ENCODE measurements at regions not wholly inside any gene's neighbourhood (a gene's known extent, or its start where the extent isn't known, plus 50 kb on each side); places are given as distances from the start of the nearest gene placed in this dataset.

DNA sequence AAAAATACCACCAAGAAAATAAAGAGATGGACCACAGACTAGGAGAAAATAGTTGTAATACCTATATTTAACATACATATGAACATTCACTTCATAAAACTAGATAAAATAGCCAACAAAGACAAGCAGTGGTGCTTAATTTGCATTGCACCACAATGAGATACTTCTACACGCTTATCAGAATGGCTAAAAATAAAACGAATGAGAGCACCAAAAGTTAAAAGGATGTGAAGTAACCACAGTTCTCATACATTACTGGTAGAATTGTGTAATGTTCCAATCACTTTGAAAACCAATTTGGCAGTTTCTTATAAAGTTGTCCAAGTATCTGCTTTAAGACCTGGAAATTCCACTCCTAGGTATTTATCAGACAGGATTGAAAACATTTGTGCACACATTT is 198.9 kb upstream of the SGCD start:
- H3K4me3 ChIP-seq (ENCODE audit: low read depth, low read length), result no peak overlapping the region
- DNase-seq (ENCODE audit: low read depth), result no peak
- TF ChIP-seq, protein P1, sequence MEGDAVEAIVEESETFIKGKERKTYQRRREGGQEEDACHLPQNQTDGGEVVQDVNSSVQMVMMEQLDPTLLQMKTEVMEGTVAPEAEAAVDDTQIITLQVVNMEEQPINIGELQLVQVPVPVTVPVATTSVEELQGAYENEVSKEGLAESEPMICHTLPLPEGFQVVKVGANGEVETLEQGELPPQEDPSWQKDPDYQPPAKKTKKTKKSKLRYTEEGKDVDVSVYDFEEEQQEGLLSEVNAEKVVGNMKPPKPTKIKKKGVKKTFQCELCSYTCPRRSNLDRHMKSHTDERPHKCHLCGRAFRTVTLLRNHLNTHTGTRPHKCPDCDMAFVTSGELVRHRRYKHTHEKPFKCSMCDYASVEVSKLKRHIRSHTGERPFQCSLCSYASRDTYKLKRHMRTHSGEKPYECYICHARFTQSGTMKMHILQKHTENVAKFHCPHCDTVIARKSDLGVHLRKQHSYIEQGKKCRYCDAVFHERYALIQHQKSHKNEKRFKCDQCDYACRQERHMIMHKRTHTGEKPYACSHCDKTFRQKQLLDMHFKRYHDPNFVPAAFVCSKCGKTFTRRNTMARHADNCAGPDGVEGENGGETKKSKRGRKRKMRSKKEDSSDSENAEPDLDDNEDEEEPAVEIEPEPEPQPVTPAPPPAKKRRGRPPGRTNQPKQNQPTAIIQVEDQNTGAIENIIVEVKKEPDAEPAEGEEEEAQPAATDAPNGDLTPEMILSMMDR (conservative IDR thresholded peaks at IDR 0.05; ENCODE audit: low read depth, low read length), result no peak

DNA sequence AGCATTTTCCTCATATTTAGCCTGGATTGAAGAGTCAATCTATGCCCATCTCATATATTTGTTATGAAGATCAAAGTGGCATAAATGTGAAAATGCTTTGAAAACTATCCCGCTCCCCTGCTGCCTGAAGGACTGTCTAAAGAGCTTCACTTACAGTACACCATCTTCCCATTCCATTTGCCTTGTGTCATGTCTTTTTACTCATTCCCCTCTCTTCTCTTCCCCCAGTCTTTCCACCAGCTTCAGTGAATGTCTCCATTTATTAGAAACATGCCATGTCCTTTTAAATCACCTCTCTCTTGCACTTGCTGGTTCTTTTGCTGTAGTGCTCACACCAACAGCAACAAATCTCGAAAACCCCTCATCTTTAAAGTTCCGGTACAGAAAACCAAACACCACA is 192.7 kb upstream of the SGCD start:
- no peak for DNase-seq (ENCODE audit: low read depth)
- TF ChIP-seq, protein P1 (conservative IDR thresholded peaks at IDR 0.05; ENCODE audit: low read depth, low read length), result no peak
- no peak overlapping the region for H3K4me3 ChIP-seq (ENCODE audit: low read depth, low read length)

DNA sequence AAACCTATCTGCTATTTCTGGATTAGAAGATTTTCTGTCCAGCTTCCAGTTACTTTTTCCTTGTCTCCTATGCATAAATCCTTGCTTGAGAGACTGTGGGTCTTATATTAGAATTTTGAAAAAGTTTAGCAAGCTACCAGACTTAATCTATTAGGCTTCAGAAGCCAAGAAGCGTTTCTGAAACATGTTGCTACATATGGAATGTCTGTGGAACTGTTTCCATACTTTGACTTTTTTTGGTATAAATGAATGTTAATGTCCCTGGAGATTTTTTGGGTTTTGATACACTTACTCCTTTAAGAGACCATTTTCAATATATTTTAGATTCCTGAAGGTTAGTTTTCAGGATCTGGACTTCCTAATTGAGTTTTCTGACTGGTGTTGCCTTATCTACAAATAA is 191.4 kb upstream of the SGCD start:
- H3K4me3 ChIP-seq (ENCODE audit: low read depth, low read length), result no peak overlapping the region
- TF ChIP-seq, protein P1 (conservative IDR thresholded peaks at IDR 0.05; ENCODE audit: low read depth, low read length), result no peak
- DNase-seq (ENCODE audit: low read depth), result no peak

DNA sequence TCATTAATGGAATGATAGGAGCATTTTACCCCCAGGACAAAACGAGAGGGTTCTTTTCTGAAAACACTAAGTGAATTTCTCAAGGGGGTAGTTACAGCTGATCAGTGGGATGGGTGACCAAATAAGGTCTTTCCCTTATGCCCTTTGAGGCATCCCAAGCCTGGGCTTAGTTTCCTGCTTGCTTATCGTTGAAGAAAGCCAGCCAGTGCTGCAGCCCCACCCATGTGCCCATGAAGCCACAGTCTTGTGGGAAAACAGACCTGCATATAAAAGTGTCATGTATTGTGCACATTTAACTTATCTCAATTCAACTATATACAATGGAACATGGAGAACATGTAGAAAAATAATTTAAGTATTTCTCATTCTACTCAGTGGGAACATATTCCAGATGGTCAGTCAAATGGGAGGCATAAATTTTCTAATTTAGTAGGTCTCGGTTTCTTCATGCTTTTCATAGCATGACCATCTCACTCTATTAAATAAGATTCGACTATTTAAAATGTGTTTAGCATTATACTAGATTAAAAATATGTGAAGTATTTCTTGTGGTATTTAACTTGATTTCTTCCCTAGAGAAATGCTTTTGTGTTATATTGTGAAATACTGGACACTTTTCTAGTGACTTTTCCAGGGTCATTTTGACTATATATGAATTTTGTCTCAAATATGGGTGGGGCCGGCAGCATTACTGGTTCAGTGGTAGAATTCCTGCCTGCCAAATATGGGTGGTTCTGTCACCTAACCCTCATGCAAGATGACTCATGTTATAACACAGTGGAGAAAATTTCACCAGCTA is 189.7 kb upstream of the SGCD start:
- no peak for DNase-seq (ENCODE audit: low read depth)
- H3K4me3 ChIP-seq (ENCODE audit: low read depth, low read length), result no peak overlapping the region
- TF ChIP-seq, protein P1 (conservative IDR thresholded peaks at IDR 0.05; ENCODE audit: low read depth, low read length), result no peak

DNA sequence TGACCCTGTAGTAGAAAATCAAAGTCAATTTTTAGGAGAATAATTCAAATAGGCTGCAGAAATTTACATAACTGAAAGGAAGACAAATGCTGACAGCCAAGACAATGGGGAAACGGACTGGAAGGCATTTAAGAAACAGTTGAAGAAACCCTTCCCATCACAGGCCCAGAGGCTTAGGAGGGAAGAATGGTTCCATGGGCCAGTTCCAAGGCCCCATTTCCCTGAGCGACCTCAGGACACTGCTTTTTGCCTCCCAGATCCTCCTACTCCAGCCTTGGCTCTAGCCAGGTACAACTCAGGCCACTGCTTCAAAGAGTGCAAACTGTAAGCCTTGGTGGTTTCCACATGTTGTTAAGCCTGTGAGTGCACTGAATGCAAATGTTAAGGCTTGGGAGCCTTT is 184.1 kb upstream of the SGCD start:
- DNase-seq (ENCODE audit: low read depth), result no peak
- TF ChIP-seq, protein P1 (conservative IDR thresholded peaks at IDR 0.05; ENCODE audit: low read depth, low read length), result no peak
- H3K4me3 ChIP-seq (ENCODE audit: low read depth, low read length), result no peak overlapping the region

DNA sequence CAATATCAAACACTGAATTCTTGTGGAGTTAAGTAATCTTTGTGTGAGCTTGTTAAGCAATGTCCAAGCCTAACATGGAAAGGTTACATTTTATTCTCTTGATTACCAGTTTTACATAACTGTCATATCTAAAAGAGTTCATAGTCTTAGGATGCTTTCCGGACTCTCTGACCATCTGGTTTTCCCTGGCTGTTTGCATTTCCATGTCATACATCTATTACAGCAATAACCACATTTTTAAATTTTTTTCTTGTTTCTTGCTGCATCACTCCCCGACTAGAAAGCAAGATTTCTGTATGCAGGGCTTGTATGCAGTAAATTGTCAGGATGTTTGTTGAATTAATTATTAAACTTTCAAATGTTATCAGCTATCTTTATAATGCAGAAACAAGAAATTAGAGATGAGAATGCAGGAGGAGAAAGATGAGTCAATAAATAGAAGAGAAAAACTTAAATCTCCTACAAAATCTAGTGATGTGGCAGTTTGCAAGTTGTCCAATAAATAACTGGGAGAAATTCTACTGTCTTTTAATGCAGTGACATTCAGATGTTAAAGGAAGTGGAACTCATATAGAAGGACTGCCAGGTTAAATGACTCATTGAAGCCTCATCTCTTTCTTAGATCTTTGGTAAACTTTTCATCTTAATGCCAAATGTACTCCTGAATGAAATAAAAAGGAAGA is 179.6 kb upstream of the SGCD start:
- TF ChIP-seq, protein P1 (conservative IDR thresholded peaks at IDR 0.05; ENCODE audit: low read depth, low read length), result no peak
- no peak for DNase-seq (ENCODE audit: low read depth)
- H3K4me3 ChIP-seq (ENCODE audit: low read depth, low read length), result no peak overlapping the region

DNA sequence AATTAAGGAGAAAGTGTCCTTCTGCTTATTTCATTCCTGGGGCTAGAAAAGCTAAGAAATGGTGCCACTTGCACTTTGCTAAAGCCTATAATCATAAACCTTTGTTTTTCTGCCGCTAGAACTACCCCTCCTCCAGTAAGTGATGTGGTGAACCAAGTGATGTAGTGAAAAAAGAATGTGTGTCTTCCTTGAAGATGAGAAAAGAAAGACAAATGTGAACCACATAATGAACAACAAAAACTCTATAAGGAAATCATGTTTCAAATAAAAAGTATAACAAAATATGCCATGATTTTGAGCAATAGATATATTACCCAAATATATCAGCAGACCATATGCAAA is 179.0 kb upstream of the SGCD start:
- no peak overlapping the region for H3K4me3 ChIP-seq (ENCODE audit: low read depth, low read length)
- TF ChIP-seq, protein P1 (conservative IDR thresholded peaks at IDR 0.05; ENCODE audit: low read depth, low read length), result no peak
- DNase-seq (ENCODE audit: low read depth), result no peak
